IPS-NIHi7 (cell line): ENCODE measurements at regions not wholly inside any gene's neighbourhood (a gene's known extent, or its start where the extent isn't known, plus 50 kb on each side); places are given as distances from the start of the nearest gene placed in this dataset.

Source experiments
- DNase-seq: peaks from one replicate; pipeline ENCODE4 v3.0.0; 2012; ENCODE audit warnings: mixed read lengths; ENCODE audit errors: extremely low spot score

- DNase-seq: peak; percentile 67
Observed at GRCh38 chr12:19572920-19573558, 133.7 kb downstream of the AEBP2 start.

DNA sequence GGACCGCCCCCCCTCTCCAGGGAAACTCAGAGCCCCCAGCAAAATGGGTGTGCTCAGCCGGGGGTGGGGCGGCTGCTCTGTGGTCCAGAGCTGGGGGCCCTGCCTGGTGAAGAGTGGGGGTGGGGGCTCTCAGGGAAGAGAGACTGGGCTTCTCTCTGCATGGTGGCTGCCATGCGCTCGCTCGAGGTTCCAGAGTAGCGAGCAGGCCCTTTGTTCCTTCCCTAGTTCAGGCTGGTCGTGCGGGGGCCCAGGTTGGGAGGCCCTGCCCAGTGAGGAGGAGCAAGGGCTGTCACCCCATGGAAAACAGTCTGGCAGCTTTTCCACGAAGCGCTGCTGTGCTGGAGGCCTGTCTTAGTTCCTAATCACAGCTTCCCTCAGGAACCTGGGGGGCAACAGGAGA, 134.6 kb downstream of the AEBP2 start:
- no peak for DNase-seq

DNA sequence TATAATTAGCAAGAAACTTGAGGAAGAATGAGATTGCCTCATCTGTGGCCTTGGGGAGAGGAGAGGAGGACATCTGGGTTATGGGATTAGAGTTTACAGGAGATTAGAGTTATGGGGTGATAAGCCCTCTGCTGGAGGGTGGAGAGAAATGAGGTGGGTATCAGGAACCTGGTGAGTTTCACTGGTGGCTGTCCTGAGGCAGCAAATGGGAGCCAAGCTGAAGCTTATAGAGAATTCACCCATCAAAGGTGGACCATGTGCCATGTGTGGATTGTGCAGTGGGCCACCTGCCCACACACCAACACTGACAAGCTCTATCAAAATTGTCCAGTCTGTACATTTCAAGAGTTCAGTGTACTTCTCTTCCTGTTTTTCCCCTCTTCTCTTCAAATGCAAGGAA, 135.3 kb downstream of the AEBP2 start:
- peak; percentile 45 for DNase-seq

DNA sequence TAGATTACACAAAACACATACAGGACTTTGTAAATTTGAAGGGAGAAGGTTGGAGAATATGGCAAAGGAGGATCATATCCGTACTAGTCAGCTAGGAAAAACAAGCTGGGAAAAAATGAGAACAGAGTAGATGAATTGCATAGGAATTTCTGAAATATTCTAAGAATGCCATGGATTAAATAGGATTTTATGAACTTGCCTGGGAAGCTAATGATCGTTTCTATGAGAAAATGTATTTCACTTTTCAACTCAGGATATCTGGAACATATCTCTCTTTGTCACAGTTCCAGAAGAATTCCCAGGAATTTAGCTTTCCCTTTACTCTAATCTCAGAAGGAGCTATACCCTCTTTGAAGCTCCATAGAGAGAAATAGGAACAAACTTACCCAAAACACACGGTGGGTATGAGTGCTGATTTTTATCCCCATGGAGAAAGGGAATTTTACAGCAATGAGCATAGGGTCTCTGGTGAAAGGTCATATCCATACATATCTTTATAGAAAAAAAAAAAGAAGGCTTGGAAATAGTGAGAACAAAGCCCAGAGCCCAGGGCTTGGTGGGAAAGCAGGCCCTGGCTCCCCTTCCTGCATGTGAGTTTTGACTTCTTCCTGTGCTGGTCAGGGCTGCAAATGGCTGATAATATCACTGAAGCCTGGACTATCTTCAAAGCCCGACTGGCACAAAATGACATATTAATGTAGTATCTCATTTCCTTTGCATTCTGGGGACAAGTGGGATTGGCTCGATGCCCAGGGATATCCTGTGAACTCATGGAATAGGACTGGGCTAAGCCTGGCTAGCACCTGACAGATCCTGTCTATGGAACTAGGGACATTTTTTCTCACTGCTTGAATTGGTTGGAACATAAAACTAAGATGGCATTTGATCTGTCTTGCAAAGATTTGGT, 136.3 kb downstream of the AEBP2 start:
- DNase-seq: no peak

DNA sequence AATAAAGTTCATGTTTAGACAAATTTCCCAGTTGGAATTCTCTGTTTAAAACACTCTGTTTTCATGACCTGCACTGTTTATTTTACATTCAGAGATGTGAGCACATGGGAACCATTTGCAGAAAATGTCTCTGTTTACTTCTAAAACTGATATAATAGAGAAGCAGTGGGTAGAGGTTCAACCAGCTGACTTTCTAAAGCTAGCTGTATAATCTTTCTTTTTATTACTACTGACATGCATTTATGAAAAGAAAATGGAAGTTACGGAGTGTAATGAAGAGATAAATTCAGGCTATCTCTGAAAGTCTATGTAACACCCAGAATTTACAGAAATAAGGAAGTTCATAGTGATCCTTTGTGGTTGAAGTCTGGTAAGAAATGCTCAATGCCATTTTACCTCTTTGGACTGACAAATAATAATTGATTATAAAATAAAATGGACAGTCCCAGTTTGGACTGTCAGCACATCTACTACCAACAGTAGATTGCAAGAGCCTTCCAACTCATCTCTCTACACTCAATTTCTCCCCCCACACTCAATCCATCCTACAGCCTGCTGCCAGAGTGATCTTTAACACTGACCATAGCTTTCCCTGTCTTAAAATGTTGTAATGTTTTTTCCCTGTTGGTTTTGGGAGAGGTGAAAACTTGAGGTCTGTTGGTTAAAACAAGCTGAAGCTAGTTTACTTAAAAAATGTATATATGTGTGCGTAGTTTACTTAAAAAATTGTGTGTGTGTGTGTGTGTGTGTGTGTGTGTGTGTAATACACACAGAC, 137.4 kb downstream of the AEBP2 start:
- DNase-seq: no peak

DNA sequence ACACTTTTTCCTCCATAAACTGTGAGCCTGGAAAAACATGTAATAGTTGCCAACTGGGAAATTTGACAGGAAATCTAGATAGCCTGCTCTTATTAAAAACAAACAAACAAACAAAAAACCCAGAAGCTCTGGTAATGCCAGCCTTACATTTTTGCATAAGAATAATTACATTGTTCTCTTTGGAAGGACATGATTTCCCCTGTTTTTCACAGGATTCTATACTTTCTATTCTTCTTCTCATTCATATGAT, 137.9 kb downstream of the AEBP2 start:
- no peak for DNase-seq

DNA sequence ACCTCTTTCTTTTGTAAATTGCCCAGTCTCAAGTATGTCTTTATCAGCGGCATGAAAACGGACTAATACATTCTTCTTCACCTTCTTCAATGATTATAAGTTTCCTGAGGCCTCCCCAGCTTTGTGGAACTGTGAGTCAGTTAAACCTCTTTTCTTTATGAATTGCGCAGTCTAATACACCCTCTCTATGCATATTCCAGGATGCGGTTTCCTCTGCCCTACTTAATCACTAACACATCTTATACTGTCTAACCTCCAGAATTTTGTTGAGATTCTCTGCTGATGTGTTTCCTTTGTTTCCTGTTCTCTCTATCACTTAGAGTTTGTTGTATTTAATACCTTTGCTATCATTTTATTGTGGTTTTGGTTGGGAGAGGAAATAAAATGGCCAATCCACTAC, 145.4 kb downstream of the AEBP2 start:
- no peak for DNase-seq

GRCh38 chr12:19588951-19589350, 149.7 kb downstream of the AEBP2 start:
- DNase-seq: no peak

DNA sequence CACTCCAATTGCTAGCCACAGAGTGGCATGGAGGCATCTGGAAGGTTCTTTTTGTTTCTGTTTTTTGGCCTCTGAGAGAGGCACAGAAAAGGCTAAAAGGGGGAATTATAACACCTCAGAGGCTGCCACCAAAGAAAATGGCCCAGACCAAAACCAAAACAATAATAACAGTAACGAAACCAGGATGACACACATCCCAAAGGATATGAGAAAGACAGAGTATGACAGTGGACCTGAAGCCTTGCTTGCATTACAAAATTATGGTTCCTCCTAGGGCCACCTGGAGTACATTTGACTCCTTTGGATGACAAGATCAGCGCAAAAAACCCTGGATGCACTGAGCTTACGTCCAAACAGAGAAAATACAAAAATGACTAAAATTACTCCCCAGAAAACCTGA, 152.7 kb downstream of the AEBP2 start:
- no peak for DNase-seq

- no peak for DNase-seq
Observed at GRCh38 chr12:19596434-19597166, 157.3 kb downstream of the AEBP2 start.

- DNase-seq: peak; percentile 23
Observed at GRCh38 chr12:19597167-19598026, 158.1 kb downstream of the AEBP2 start.

DNA sequence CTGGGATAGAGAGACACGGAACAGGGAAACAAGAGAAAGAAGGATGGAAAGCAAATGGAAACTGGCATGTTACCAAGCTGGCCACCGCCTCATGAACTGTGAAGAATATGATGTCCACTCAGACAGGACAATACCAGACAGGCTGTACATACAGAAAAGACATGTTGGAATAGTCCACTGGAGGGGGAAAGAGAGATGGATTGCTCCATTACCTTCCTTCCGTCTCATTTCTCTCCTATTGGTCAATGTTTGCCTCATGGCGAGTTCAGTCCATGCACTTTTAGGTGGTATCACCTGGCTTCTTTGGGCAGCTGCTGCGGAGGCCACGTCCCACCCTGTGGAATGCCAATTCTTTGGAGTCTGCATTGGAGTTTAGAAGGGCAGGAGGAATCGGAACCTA, 166.4 kb downstream of the AEBP2 start:
- DNase-seq: no peak

DNA sequence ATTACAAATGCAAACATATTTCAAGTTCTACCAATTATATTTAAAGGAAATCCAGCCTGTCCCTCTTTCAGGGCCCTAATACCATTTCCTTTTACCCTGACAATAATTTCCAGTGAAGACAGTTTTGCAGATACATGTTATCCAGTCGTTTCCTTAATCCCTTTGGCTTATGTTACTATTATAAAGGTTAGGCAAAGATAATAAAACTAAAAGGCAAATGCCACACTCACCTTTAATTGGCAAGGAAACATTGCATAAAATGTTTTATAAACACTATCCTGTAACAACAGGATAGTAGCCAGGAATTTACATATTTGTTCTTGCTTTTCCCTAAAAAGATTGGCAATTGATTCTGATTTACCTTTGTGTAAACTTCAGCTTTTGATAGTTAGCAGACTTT, 168.7 kb downstream of the AEBP2 start:
- DNase-seq: no peak

- DNase-seq: no peak
Observed at GRCh38 chr12:19613051-19613535, 173.8 kb downstream of the AEBP2 start.

DNA sequence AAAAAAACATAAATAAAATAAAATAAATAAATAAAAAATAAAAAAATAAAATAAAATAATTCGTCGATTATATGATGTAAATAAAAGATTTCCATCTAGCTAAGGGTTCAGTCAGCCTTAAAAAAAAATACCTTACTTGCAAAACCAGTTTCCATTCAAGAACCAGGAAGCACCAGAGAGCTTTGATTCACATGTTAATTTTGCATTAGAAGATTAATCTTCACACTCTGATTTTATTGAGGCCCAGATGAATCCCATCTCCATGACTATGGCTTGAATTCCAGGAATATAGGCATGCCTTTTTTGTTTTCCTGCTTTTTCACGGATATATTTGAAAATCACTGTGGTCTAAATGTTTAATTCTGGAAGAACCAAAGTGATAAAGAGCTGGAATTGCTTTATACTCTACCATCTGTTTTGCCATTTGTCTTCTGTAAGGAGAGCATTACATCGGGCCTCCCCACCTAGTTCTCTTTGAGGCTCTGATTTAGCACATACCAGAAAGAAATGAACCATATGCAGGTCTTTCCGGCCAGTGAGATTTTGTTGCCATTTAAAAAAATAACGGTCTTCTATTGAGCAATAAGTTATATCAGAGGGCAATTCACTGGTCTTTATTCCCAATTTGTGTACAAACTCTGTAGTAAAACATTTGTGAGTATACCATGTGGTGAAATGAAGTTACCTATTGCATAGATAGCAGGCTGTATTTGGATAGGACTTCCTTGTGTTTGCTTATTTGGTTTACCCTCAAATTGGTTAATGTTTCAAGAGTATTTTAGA, 175.5 kb downstream of the AEBP2 start:
- DNase-seq: no peak

DNA sequence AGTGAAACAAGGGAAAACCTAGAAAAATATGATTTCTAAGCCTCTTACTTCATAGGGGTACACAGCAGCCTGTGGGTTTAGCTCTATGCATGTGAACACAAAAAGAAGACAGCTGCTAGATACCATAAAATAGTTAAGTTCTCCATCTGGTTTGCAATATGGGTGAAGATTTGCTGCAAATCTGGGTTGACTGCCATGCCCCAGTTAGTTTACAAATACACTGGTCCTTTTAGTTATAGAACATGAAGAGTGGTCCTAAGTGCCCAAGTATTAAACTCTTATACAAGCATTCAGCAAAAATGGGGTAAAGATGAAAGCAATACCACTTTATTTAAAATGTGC, 176.1 kb downstream of the AEBP2 start:
- no peak for DNase-seq

DNA sequence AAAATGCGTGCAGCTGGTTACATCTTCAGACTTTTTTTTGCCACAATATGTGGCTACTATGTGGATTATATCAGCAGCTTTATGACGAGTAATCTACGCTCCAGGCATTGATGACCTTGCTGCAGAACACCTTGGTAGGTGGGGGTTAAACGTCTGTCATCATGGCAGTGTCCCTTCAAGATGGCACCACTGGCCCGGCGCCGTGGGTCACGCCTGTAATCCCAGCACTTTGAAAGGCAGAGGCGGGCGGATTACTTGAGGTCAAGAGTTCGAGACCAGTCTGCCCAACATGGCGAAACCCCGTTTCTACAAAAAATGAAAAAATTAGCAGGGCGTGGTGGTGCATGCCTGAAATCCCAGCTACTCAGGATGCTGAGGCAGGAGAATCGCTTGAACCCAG, 177.5 kb downstream of the AEBP2 start:
- no peak for DNase-seq

- DNase-seq: no peak
Observed at GRCh38 chr12:19620222-19620621, 180.9 kb downstream of the AEBP2 start.

DNA sequence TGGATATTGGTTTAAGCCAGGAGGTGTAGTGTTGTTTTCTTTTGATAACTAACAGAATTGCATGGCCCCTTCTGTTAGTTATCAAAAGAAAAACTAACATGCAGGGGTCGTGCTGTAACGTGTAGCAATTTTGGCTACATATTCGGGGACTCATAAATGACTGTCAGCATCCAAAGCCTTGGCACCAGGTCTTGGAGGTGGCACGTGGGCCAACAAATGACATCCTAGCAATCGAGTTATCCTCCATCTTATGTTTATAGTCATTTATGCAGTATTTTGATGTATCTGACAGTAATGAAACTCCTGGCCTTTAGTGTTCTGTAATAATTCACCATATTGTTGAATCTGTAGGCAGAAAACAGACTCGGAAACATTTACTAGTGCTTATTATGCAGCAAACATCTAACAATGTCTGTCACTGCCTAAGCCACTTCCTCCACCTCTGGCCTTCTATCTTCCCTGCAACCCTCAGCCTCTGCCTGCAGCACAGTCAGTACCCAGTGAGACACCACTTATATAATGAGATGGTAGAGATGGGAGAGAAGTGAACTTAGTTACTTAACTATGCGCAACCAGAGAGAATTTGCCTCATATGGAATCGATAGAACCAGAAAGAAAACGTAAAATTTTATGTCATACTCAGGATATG, 184.6 kb downstream of the AEBP2 start:
- no peak for DNase-seq

DNA sequence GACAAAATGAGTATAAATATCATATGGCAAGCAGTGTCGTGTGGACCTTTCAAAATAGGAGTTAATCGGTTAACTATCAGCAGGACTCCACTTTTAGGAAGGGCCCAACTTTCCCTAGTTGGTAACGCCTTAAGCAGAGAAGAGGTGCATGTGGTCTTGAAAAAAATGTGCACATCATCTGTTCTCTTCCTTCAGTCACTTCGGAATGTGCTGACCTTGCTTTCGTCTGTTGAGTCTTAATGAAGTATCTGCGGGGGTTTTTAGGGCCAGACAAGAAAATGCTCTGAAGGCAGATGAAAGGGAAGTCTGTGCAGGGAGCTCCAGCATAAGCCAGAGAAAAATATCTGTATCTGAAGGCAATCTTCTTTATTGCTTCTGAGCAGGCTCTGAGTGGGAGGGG, 185.2 kb downstream of the AEBP2 start:
- DNase-seq: no peak
